Hematopoietic multipotent progenitor cell treated with erythropoietin and hydrocortisone succinate and interleukin-3 and kit ligand, for 6 days (in vitro differentiated cells): ENCODE measurements at regions not wholly inside any gene's neighbourhood (a gene's known extent, or its start where the extent isn't known, plus 50 kb on each side); places are given as distances from the start of the nearest gene placed in this dataset.

Experiments
- DNase-seq: peaks from one replicate; pipeline ENCODE4 v3.0.0-alpha.2; 2015

GRCh38 chr1:232271991-232272589 lies 357.8 kb downstream of the SIPA1L2 start:
- no peak for DNase-seq

GRCh38 chr1:232271299-232271698 lies 358.6 kb downstream of the SIPA1L2 start:
- no peak for DNase-seq

- DNase-seq = no peak
Measured at GRCh38 chr1:232269988-232270387, 359.9 kb downstream of the SIPA1L2 start.

GRCh38 chr1:232267837-232268598 lies 361.9 kb downstream of the SIPA1L2 start:
- DNase-seq = no peak

- DNase-seq = no peak
Measured at GRCh38 chr1:232267092-232267836, 362.7 kb downstream of the SIPA1L2 start.

- no peak for DNase-seq
Measured at GRCh38 chr1:232263452-232263851, 366.5 kb downstream of the SIPA1L2 start.

GRCh38 chr1:232262991-232263390 lies 366.9 kb downstream of the SIPA1L2 start:
- no peak for DNase-seq

GRCh38 chr1:232260861-232261260 lies 369.1 kb downstream of the SIPA1L2 start:
- DNase-seq = no peak

GRCh38 chr1:232260045-232260444 lies 369.9 kb downstream of the SIPA1L2 start:
- no peak for DNase-seq

GRCh38 chr1:232259333-232259732 lies 370.6 kb downstream of the SIPA1L2 start:
- no peak for DNase-seq

- no peak for DNase-seq
Measured at GRCh38 chr1:232252546-232253118, 377.3 kb downstream of the SIPA1L2 start.

- DNase-seq = no peak
Measured at GRCh38 chr1:232250838-232251237, 379.1 kb downstream of the SIPA1L2 start.

GRCh38 chr1:232249861-232250777 lies 379.8 kb downstream of the SIPA1L2 start:
- DNase-seq = no peak

- no peak for DNase-seq
Measured at GRCh38 chr1:232249339-232249738, 380.6 kb downstream of the SIPA1L2 start.

- DNase-seq = no peak
Measured at GRCh38 chr1:232248276-232248820, 381.6 kb downstream of the SIPA1L2 start.

GRCh38 chr1:232247669-232248068 lies 382.3 kb downstream of the SIPA1L2 start:
- DNase-seq = no peak

GRCh38 chr1:232244426-232244825 lies 385.5 kb downstream of the SIPA1L2 start:
- no peak for DNase-seq

GRCh38 chr1:232239998-232240397 lies 389.9 kb downstream of the SIPA1L2 start:
- DNase-seq = no peak

- DNase-seq = no peak
Measured at GRCh38 chr1:232239522-232239921, 390.4 kb downstream of the SIPA1L2 start.

GRCh38 chr1:232238009-232238408 lies 391.9 kb downstream of the SIPA1L2 start:
- no peak for DNase-seq

- DNase-seq = no peak
Measured at GRCh38 chr1:232227306-232227705, 402.6 kb downstream of the SIPA1L2 start.

GRCh38 chr1:232226197-232226712 lies 403.7 kb downstream of the SIPA1L2 start:
- DNase-seq = no peak
